Right lobe of liver (tissue), 6 donors: ENCODE measurements at regions not wholly inside any gene's neighbourhood (a gene's known extent, or its start where the extent isn't known, plus 50 kb on each side); places are given as distances from the start of the nearest gene placed in this dataset.
A peak's percentile ranks its signal among the peaks of the same experiment; 100 is the strongest.

ENCODE experiments used
- ATAC-seq, 4 donors: fragments of 200-7000 bp; cut with Tn5 transposase; one replicate each; pipeline ENCODE4 v1.9.1; 2020; ENCODE audit warnings: mild to moderate bottlenecking in 4 of 4, moderate library complexity in 4 of 4
- DNase-seq, 3 donors: peaks; one replicate each; pipeline ENCODE4 v3.0.0-alpha.2; 2020
- H3K27ac ChIP-seq, 3 donors: fragments of 200-600 bp; one replicate each; pipeline ENCODE4 v1.8.0; 2022
- H3K27me3 ChIP-seq, 2 donors: fragments of 200-600 bp; one replicate each; pipeline ENCODE4 v1.8.0; 2022
- H3K36me3 ChIP-seq, 4 donors: fragments of 200-600 bp; sonication (generic) in 1 of 4; one replicate each; pipeline versions ENCODE4 v1.5.1 to v1.8.0; 2017 to 2022; ENCODE audit warnings: control low read depth in 1 of 4
- H3K4me1 ChIP-seq, 4 donors: fragments of 200-600 bp; sonication (generic) in 1 of 4; one replicate each; pipeline versions ENCODE4 v1.5.1 to v1.8.0; 2017 to 2022; ENCODE audit warnings: control low read depth in 1 of 4
- H3K4me3 ChIP-seq, 3 donors: fragments of 200-600 bp; one replicate each; pipeline ENCODE4 v1.8.0; 2022
- H3K9me3 ChIP-seq, 4 donors: fragments of 200-600 bp; sonication (generic) in 1 of 4; one replicate each; pipeline versions ENCODE4 v1.5.1 to v1.8.0; 2017 to 2022; ENCODE audit warnings: control low read depth in 1 of 4
- POLR2A ChIP-seq: fragments of 450-650 bp; IDR thresholded peaks from one replicate; pipeline ENCODE4 v1.6.1; 2017; ENCODE audit warnings: antibody characterized with exemption, mild to moderate bottlenecking
- WGBS: methylation state at CpG from one replicate; pipeline ENCODE4 v1.1.6; 2018; ENCODE audit warnings: low coverage, low lambda C conversion rate; ENCODE audit not compliant: insufficient coverage; ENCODE audit errors: missing lambda C conversion rate; 5-methylcytosine and 5-hydroxymethylcytosine counted together
- intact Hi-C, 2 donors: fragments of 100-400 bp; cut with DNase I; formaldehyde crosslinking; loops; one replicate each; pipeline versions ENCODE4 v1.11.2 to v1.14.1; 2022
- TF ChIP-seq, protein P1 (sequence below), 4 donors: fragments of 200-600 bp in 3 of 4; fragments of 450-650 bp in 1 of 4; IDR thresholded peaks; one replicate each; pipeline versions ENCODE4 v1.5.1 to v1.8.0; 2016 to 2022; ENCODE audit warnings: antibody characterized with exemption in 4 of 4, mild to moderate bottlenecking in 2 of 4
- donor health status: DM: no; HTN: yes; CAD: no.
- donor health status: DM: no; HTN: no; CAD: no.
- donor health status: DM: no; HTN: no; CAD: no.
- donor health status: DM: no; HTN: yes; CAD: no.
- donor health status: DM: no; HTN: yes; CAD: no.

DNA sequence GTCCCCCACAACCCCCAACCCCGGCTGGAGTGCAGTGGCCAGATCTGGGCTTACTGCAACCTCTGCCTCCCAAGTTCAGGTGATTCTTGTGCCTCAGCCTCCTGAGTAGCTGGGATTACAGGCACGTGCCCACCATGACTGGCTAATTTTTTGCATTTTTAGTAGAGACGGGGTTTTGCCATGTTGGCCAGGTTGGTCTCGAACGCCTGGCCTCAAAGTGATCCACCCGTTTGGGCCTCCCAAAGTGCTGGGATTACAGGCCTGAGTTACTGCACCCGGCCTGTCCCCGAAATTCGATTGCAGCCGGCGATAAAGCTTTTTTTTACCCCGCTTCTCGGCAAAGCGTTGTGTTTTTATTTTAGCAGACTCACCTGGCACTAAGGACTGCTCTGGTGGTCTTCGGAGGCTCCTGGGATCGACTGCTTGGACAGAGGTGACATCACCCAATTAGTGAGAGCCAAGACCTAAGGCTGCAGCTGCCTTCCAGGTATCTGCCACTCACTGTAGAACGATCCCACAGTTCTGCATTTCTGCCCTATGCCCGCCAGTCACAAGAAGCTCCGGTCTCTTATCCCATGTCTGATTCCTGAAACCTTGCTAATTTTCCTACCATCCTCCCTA is 82.2 kb upstream of the ARL4D start:
- no peaks in the 10 kb centered on the region for H3K4me1 ChIP-seq
- intact Hi-C loops: no loop called here

DNA sequence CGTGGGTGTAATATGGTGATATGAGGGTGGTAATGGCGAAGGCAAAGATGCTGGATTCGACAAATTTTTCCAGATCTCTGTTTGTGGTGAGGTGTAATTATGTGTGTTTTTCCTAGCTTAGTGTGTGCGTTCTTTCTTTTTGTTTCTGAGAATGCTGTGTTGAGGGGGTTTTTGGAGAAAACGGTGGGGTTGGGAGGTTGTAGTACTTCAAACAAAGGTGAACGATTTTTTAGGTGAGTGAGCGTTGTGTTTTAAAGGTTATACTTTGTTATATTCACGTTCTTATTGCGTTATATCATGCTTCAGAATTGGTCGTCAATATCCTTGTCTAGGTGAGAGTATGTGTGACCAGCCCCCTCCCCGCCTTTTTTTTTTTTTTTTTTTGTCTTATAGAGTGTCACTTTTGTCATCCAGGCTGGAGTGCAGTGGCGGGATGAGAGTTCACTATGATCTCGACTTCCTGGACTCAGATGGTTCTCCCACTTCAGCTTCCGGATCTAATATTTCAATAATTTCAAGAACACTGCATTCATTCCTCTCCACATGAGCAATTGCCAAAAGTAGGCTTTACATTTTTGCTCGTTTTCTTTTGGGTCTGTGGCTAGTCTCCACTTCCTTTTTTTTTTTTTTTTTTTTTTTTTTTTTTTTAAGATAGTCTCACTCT is 82.2 kb upstream of the RNU2-1 start:
- DNase-seq: no peak
- intact Hi-C loops: no loop called here
- H3K27ac ChIP-seq: no peak overlapping the region

More for the DNA sequence above, 82.2 kb upstream of the ARL4D start:
- Histone ChIP-seq H3K27me3 (no peaks in the 10 kb centered on the region), H3K4me3 (no peak overlapping the region), H3K9me3 (no peaks in the 10 kb centered on the region), H3K27ac (no peak overlapping the region), H3K36me3 (no peaks in the 10 kb centered on the region)
- ATAC-seq (no peak), DNase-seq (peak in 1 of 3 donors; percentile 43)
- 65% methylated on average over 14 of the region's 19 CpGs for WGBS
- TF ChIP-seq, protein P1, sequence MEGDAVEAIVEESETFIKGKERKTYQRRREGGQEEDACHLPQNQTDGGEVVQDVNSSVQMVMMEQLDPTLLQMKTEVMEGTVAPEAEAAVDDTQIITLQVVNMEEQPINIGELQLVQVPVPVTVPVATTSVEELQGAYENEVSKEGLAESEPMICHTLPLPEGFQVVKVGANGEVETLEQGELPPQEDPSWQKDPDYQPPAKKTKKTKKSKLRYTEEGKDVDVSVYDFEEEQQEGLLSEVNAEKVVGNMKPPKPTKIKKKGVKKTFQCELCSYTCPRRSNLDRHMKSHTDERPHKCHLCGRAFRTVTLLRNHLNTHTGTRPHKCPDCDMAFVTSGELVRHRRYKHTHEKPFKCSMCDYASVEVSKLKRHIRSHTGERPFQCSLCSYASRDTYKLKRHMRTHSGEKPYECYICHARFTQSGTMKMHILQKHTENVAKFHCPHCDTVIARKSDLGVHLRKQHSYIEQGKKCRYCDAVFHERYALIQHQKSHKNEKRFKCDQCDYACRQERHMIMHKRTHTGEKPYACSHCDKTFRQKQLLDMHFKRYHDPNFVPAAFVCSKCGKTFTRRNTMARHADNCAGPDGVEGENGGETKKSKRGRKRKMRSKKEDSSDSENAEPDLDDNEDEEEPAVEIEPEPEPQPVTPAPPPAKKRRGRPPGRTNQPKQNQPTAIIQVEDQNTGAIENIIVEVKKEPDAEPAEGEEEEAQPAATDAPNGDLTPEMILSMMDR (IDR thresholded peaks at IDR 0.05): no peak
- TF ChIP-seq POLR2A: no peak

DNA sequence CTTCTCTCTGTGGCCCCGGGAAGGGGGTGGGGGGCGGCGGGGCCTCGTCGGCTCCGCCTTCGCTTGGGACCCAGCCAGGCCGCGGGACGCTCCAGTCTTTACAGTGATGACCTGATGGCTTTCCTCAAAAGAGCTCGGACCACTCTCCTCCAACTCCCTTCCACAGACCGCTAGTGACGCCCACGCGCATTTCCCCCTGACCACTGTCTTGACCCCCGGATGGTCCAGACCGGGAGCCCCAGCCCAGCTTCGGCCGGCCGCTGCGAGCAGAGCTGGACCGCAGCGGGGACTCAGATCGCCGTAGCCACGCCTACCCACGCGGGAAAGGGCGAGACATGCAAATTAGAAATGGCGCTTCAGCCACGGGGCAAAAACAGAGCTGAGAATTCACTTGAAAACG is 81.6 kb upstream of the RNU2-1 start:
- Histone ChIP-seq H3K4me3 (no peak overlapping the region), H3K4me1 (no peaks in the 10 kb centered on the region), H3K36me3 (no peaks in the 10 kb centered on the region), H3K27ac (no peak overlapping the region), H3K9me3 (no peaks in the 10 kb centered on the region), H3K27me3 (no peaks in the 10 kb centered on the region)
- intact Hi-C loops: no loop called here
- 0% methylated on average over 21 of the region's 32 CpGs for WGBS
- TF ChIP-seq POLR2A: no peak
- TF ChIP-seq, protein P1 (IDR thresholded peaks at IDR 0.05): no peak
- ATAC-seq: no peak
- no peak for DNase-seq

More for the DNA sequence above, 82.2 kb upstream of the RNU2-1 start:
- no peak overlapping the region for H3K4me3 ChIP-seq
- H3K4me1 ChIP-seq: no peaks in the 10 kb centered on the region
- ATAC-seq: no peak
- H3K9me3 ChIP-seq: no peaks in the 10 kb centered on the region
- H3K36me3 ChIP-seq: no peaks in the 10 kb centered on the region
- no peaks in the 10 kb centered on the region for H3K27me3 ChIP-seq
- WGBS: under 1% methylated on average over 14 of the region's 15 CpGs
- TF ChIP-seq, protein P1 (IDR thresholded peaks at IDR 0.05): no peak
- TF ChIP-seq POLR2A: no peak

DNA sequence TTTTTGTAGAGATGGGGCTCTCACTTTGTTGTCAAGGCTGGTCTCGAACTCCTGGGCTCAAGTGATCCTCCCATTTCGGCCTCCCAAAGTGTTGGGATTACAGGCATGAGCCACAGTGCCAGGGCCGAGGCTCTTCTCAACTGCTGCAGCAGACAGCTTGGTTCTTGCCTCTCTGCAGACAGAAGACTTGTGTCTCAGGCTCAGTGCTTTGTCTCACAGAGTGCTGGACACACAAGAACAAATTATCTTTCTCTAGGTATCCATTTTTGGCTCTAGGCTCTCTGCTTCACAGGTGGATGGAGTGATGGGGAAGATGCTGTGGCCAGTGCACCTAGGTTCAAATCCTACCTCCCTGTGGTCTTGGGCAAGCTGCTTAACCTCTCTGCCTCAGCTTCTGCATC is 80.8 kb upstream of the RNU2-1 start:
- WGBS: no CpG with 5 or more reads among the region's 3 CpGs
- Histone ChIP-seq H3K27ac (no peak overlapping the region), H3K4me3 (no peak overlapping the region), H3K36me3 (no peaks in the 10 kb centered on the region), H3K27me3 (no peaks in the 10 kb centered on the region), H3K4me1 (no peaks in the 10 kb centered on the region), H3K9me3 (no peaks in the 10 kb centered on the region)
- intact Hi-C loops: no loop called here
- ATAC-seq (no peak), DNase-seq (no peak)
- TF ChIP-seq POLR2A: no peak
- TF ChIP-seq, protein P1 (IDR thresholded peaks at IDR 0.05): no peak
